HL-60 (cell line): ENCODE measurements at regions not wholly inside any gene's neighbourhood (a gene's known extent, or its start where the extent isn't known, plus 50 kb on each side); places are given as distances from the start of the nearest gene placed in this dataset.

Source experiments
- DNase-seq, 2 experiments: peaks; one replicate each; pipeline ENCODE4 v3.0.0-alpha.2; 2010 to 2020; ENCODE audit warnings: low read depth in 1 of 2, low spot score in 1 of 2
- H3K27ac ChIP-seq: fragments of 250-450 bp; sonication (Bioruptor Pico); replicated peaks from 2 replicates; pipeline ENCODE4 v1.5.1; 2020; ENCODE audit warnings: mild to moderate bottlenecking, moderate library complexity
- H3K27me3 ChIP-seq: fragments of 250-450 bp; sonication (Bioruptor Pico); 2 replicates; pipeline ENCODE4 v1.5.1; 2021; ENCODE audit warnings: mild to moderate bottlenecking, moderate library complexity; ENCODE audit not compliant: insufficient read depth, poor library complexity, severe bottlenecking
- H3K4me3 ChIP-seq: replicated peaks from 2 replicates; pipeline ENCODE4 v1.5.1; 2011; ENCODE audit warnings: mild to moderate bottlenecking, control low read depth, low read length; ENCODE audit not compliant: insufficient read depth
- CTCF ChIP-seq: IDR thresholded peaks from one replicate; pipeline ENCODE4 v1.5.1; 2011; ENCODE audit warnings: low read length, control low read depth, inconsistent platforms; ENCODE audit not compliant: insufficient read depth
- GABPA ChIP-seq: IDR thresholded peaks from 2 replicates; pipeline ENCODE4 v1.6.1; 2012; ENCODE audit warnings: low read depth
- POLR2AphosphoS5 ChIP-seq: IDR thresholded peaks from 2 replicates; pipeline ENCODE4 v1.6.1; 2012; ENCODE audit warnings: low read depth
- REST ChIP-seq: IDR thresholded peaks from 2 replicates; pipeline ENCODE4 v1.6.1; 2012; ENCODE audit warnings: low read depth; ENCODE audit not compliant: insufficient replicate concordance
- SPI1 ChIP-seq: IDR thresholded peaks from 2 replicates; pipeline ENCODE4 v1.6.1; 2012; ENCODE audit warnings: low read depth, mild to moderate bottlenecking, borderline replicate concordance

GRCh38 chr22:27041745-27042310 lies 384.4 kb downstream of the MIAT start:
- Histone ChIP-seq H3K27ac (no peak overlapping the region), H3K4me3 (no peak overlapping the region), H3K27me3 (no peaks in the 10 kb centered on the region)
- DNase-seq = no peak
- TF ChIP-seq SPI1 (no peak), REST (no peak), POLR2AphosphoS5 (no peak), CTCF (no peak), GABPA (no peak)

GRCh38 chr22:27043262-27043661 lies 385.9 kb downstream of the MIAT start:
- no peak overlapping the region for H3K27ac ChIP-seq
- H3K4me3 ChIP-seq = no peak overlapping the region
- TF ChIP-seq GABPA (no peak), REST (no peak)
- DNase-seq = no peak
- no peaks in the 10 kb centered on the region for H3K27me3 ChIP-seq

GRCh38 chr22:27045103-27045947 lies 387.9 kb downstream of the MIAT start:
- no peak for TF ChIP-seq GABPA
- no peak for TF ChIP-seq REST
- no peak for TF ChIP-seq POLR2AphosphoS5
- no peak for TF ChIP-seq SPI1
- no peak for TF ChIP-seq CTCF
- Histone ChIP-seq H3K4me3 (no peak overlapping the region), H3K27me3 (no peaks in the 10 kb centered on the region), H3K27ac (no peak overlapping the region)
- DNase-seq = no peak
